GM23338 (cell line): ENCODE measurements at regions not wholly inside any gene's neighbourhood (a gene's known extent, or its start where the extent isn't known, plus 50 kb on each side); places are given as distances from the start of the nearest gene placed in this dataset.

Source experiments
- ATAC-seq: fragments of 200-7000 bp; cut with Tn5 transposase; 3 replicates; pipeline ENCODE4 v1.9.1; 2020
- DNase-seq: peaks from one replicate; pipeline ENCODE4 v3.0.0-alpha.2; 2015; ENCODE audit warnings: low spot score
- H2AFZ ChIP-seq: fragments of 200-600 bp; sonication (generic); 2 replicates; pipeline ENCODE4 v1.8.0; 2016; ENCODE audit warnings: antibody characterized with exemption, mild to moderate bottlenecking, moderate library complexity
- H3F3A ChIP-seq: fragments of 200-600 bp; sonication (generic); replicated peaks from 2 replicates; pipeline ENCODE4 v1.8.0; 2017; ENCODE audit warnings: antibody characterized with exemption, mixed run types, low read depth
- H3K27ac ChIP-seq: fragments of 200-600 bp; sonication (generic); 2 replicates; pipeline ENCODE4 v1.6.1; 2016; ENCODE audit warnings: low read depth
- H3K27me3 ChIP-seq: fragments of 200-600 bp; sonication (generic); 2 replicates; pipeline ENCODE4 v1.8.0; 2016; ENCODE audit warnings: mild to moderate bottlenecking, mixed run types, moderate library complexity; ENCODE audit not compliant: insufficient read depth
- H3K36me3 ChIP-seq: fragments of 200-600 bp; sonication (generic); 2 replicates; pipeline ENCODE4 v1.8.0; 2016; ENCODE audit warnings: mild to moderate bottlenecking; ENCODE audit not compliant: insufficient read depth
- H3K4me1 ChIP-seq: fragments of 200-600 bp; sonication (generic); 2 replicates; pipeline ENCODE4 v1.8.0; 2016; ENCODE audit warnings: mild to moderate bottlenecking, moderate library complexity; ENCODE audit not compliant: insufficient read depth
- H3K4me2 ChIP-seq: fragments of 200-600 bp; sonication (generic); 2 replicates; pipeline ENCODE4 v1.7.1; 2017; ENCODE audit warnings: mixed run types
- H3K4me3 ChIP-seq: fragments of 200-600 bp; sonication (generic); 2 replicates; pipeline ENCODE4 v1.6.1; 2016; ENCODE audit warnings: mixed run types
- H3K79me2 ChIP-seq: fragments of 200-600 bp; sonication (generic); replicated peaks from 2 replicates; pipeline ENCODE4 v1.8.0; 2017; ENCODE audit warnings: mild to moderate bottlenecking; ENCODE audit not compliant: insufficient read depth
- H3K9me2 ChIP-seq: fragments of 200-600 bp; sonication (generic); 2 replicates; pipeline ENCODE4 v1.8.0; 2017; ENCODE audit not compliant: insufficient read depth
- H4K20me1 ChIP-seq: fragments of 200-600 bp; sonication (generic); replicated peaks from 2 replicates; pipeline ENCODE4 v1.8.0; 2017; ENCODE audit warnings: mild to moderate bottlenecking; ENCODE audit not compliant: insufficient read depth
- H3K27ac Mint-ChIP-seq: 2 replicates; pipeline ENCODE4 v1.8.0; 2020; ENCODE audit warnings: inconsistent platforms, mild to moderate bottlenecking, moderate library complexity, mixed read lengths
- H3K27me3 Mint-ChIP-seq: 3 replicates; pipeline ENCODE4 v1.8.0; 2022; ENCODE audit warnings: low read depth, mild to moderate bottlenecking, moderate library complexity, mixed read lengths, inconsistent platforms; ENCODE audit not compliant: insufficient read depth, poor library complexity
- H3K36me3 Mint-ChIP-seq: 3 replicates; pipeline ENCODE4 v1.8.0; 2021; ENCODE audit warnings: low read depth, mild to moderate bottlenecking, inconsistent platforms, moderate library complexity, mixed read lengths
- H3K4me1 Mint-ChIP-seq: 3 replicates; pipeline ENCODE4 v1.8.0; 2020; ENCODE audit warnings: mild to moderate bottlenecking, inconsistent platforms, mixed read lengths
- H3K4me3 Mint-ChIP-seq: 3 replicates; pipeline ENCODE4 v1.8.0; 2021; ENCODE audit warnings: moderate library complexity, mild to moderate bottlenecking, inconsistent platforms, mixed read lengths
- H3K9me3 Mint-ChIP-seq: 3 replicates; pipeline ENCODE4 v1.8.0; 2020; ENCODE audit warnings: moderate library complexity, mild to moderate bottlenecking, inconsistent platforms, mixed read lengths
- CREB1 ChIP-seq: fragments of 250-450 bp; sonication (Bioruptor Pico); IDR thresholded peaks from 2 replicates; pipeline ENCODE4 v1.5.0; 2020; ENCODE audit warnings: low read depth, mild to moderate bottlenecking, moderate library complexity
- CTCF ChIP-seq, 2 experiments: fragments of 200-600 bp in 1 of 2; sonication (generic) in 1 of 2; conservative IDR thresholded peaks; 2 replicates each; pipeline versions ENCODE4 v1.5.1 to v1.6.1; 2016 to 2017; ENCODE audit warnings: antibody characterized with exemption in 2 of 2, low read depth in 2 of 2, mild to moderate bottlenecking in 2 of 2, moderate library complexity in 1 of 2
- EZH2 ChIP-seq: fragments of 200-600 bp; sonication (generic); IDR thresholded peaks from one replicate; pipeline ENCODE4 v1.8.0; 2017; ENCODE audit warnings: antibody characterized with exemption, mild to moderate bottlenecking, low read depth; ENCODE audit not compliant: unreplicated experiment
- EZH2phosphoT487 ChIP-seq: fragments of 200-600 bp; sonication (generic); IDR thresholded peaks from one replicate; pipeline ENCODE4 v1.8.1; 2018; ENCODE audit warnings: antibody characterized with exemption; ENCODE audit not compliant: unreplicated experiment
- JUNB ChIP-seq: IDR thresholded peaks from one replicate; pipeline ENCODE4 v1.6.1; 2016; ENCODE audit warnings: antibody characterized with exemption; ENCODE audit not compliant: unreplicated experiment
- NANOG ChIP-seq: IDR thresholded peaks from 2 replicates; pipeline ENCODE4 v1.6.1; 2016; ENCODE audit warnings: antibody characterized with exemption, borderline replicate concordance
- POLR2AphosphoS5 ChIP-seq: IDR thresholded peaks from 2 replicates; pipeline ENCODE4 v1.6.1; 2016; ENCODE audit warnings: antibody characterized with exemption, low read depth
- STAT1 ChIP-seq: IDR thresholded peaks from one replicate; pipeline ENCODE4 v1.6.1; 2016; ENCODE audit warnings: antibody characterized with exemption; ENCODE audit not compliant: unreplicated experiment
- ZNF114 ChIP-seq: fragments of 250-450 bp; sonication (Bioruptor Pico); IDR thresholded peaks from 2 replicates; pipeline ENCODE4 v1.5.0; 2020; ENCODE audit warnings: mild to moderate bottlenecking, moderate library complexity
- ZNF331 ChIP-seq: fragments of 250-450 bp; sonication (Bioruptor Pico); IDR thresholded peaks from 2 replicates; pipeline ENCODE4 v1.5.0; 2020; ENCODE audit warnings: low read depth, mild to moderate bottlenecking, moderate library complexity
- ZNF462 ChIP-seq: fragments of 250-450 bp; sonication (Bioruptor Pico); IDR thresholded peaks from 2 replicates; pipeline ENCODE4 v1.5.0; 2020; ENCODE audit warnings: mild to moderate bottlenecking, moderate library complexity
- TF ChIP-seq, protein P1 (sequence below): IDR thresholded peaks from 2 replicates; pipeline ENCODE4 v1.6.1; 2016; ENCODE audit warnings: antibody characterized with exemption
- TF ChIP-seq, protein P2 (sequence below): IDR thresholded peaks from one replicate; pipeline ENCODE4 v1.6.1; 2018; ENCODE audit warnings: antibody characterized with exemption; ENCODE audit not compliant: unreplicated experiment

DNA sequence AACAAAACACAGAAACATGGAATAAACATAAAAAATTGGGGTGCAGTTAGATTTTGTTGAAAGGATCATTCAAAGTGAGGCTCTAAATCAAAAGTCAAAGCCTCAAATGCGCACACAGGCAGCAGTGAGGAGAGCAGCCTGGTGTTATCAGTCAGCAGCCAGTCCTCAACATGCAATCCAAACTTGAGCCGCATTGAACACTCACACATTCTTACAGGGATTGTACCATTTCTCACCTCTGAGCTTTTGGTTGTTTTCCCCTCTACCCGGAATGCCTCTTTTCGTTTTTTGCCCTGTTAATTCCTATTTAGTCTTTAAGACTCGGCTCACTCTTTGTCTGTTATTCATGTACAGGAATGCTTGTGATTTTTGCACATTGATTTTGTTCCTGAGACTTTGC lies 81.1 kb upstream of the PUM3 start:
- H3K4me3 Mint-ChIP-seq, result no peak overlapping the region
- no peaks in the 10 kb centered on the region for H3K36me3 Mint-ChIP-seq
- no peaks in the 10 kb centered on the region for H3K27me3 Mint-ChIP-seq
- H3K79me2 ChIP-seq, result no peaks in the 10 kb centered on the region
- H3K27ac Mint-ChIP-seq, result no peak overlapping the region
- no peak for TF ChIP-seq ZNF462 (CRISPR knock-in tag)
- no peak for TF ChIP-seq EZH2
- no peak for TF ChIP-seq ZNF114 (CRISPR knock-in tag)
- no peak for TF ChIP-seq NANOG
- TF ChIP-seq STAT1, result no peak
- no peak for TF ChIP-seq ZNF331
- TF ChIP-seq CREB1 (CRISPR knock-in tag), result no peak
- TF ChIP-seq, protein P1, sequence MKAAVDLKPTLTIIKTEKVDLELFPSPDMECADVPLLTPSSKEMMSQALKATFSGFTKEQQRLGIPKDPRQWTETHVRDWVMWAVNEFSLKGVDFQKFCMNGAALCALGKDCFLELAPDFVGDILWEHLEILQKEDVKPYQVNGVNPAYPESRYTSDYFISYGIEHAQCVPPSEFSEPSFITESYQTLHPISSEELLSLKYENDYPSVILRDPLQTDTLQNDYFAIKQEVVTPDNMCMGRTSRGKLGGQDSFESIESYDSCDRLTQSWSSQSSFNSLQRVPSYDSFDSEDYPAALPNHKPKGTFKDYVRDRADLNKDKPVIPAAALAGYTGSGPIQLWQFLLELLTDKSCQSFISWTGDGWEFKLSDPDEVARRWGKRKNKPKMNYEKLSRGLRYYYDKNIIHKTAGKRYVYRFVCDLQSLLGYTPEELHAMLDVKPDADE, result no peak
- no peak for TF ChIP-seq POLR2AphosphoS5
- TF ChIP-seq EZH2phosphoT487, result no peak
- no peak for TF ChIP-seq CTCF (conservative IDR thresholded peaks at IDR 0.05; ENCODE audit: low read depth in 2 of 2)
- TF ChIP-seq JUNB, result no peak
- TF ChIP-seq, protein P2, sequence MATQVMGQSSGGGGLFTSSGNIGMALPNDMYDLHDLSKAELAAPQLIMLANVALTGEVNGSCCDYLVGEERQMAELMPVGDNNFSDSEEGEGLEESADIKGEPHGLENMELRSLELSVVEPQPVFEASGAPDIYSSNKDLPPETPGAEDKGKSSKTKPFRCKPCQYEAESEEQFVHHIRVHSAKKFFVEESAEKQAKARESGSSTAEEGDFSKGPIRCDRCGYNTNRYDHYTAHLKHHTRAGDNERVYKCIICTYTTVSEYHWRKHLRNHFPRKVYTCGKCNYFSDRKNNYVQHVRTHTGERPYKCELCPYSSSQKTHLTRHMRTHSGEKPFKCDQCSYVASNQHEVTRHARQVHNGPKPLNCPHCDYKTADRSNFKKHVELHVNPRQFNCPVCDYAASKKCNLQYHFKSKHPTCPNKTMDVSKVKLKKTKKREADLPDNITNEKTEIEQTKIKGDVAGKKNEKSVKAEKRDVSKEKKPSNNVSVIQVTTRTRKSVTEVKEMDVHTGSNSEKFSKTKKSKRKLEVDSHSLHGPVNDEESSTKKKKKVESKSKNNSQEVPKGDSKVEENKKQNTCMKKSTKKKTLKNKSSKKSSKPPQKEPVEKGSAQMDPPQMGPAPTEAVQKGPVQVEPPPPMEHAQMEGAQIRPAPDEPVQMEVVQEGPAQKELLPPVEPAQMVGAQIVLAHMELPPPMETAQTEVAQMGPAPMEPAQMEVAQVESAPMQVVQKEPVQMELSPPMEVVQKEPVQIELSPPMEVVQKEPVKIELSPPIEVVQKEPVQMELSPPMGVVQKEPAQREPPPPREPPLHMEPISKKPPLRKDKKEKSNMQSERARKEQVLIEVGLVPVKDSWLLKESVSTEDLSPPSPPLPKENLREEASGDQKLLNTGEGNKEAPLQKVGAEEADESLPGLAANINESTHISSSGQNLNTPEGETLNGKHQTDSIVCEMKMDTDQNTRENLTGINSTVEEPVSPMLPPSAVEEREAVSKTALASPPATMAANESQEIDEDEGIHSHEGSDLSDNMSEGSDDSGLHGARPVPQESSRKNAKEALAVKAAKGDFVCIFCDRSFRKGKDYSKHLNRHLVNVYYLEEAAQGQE, result no peak
- H3K9me2 ChIP-seq, result no peaks in the 10 kb centered on the region; the same call in 1 of the 2 replicates
- H3K27me3 ChIP-seq, result no peaks in the 10 kb centered on the region
- no peaks in the 10 kb centered on the region; the same call in 2 of the 3 replicates for H3K9me3 Mint-ChIP-seq
- H3F3A ChIP-seq, result no peaks in the 10 kb centered on the region
- H3K4me1 ChIP-seq, result peaks cover 11% of the 10 kb centered on the region
- no peaks in the 10 kb centered on the region for H4K20me1 ChIP-seq
- ATAC-seq, result no peak
- H3K4me3 ChIP-seq, result no peak overlapping the region
- DNase-seq, result no peak
- H3K36me3 ChIP-seq, result no peaks in the 10 kb centered on the region
- H3K4me1 Mint-ChIP-seq, result peaks cover 12% of the 10 kb centered on the region
- H2AFZ ChIP-seq, result no peak overlapping the region; the same call in 1 of the 2 replicates
- no peak overlapping the region for H3K27ac ChIP-seq
- H3K4me2 ChIP-seq, result no peak overlapping the region
